Sigmoid colon (tissue), 6 donors: ENCODE measurements at regions not wholly inside any gene's neighbourhood (a gene's known extent, or its start where the extent isn't known, plus 50 kb on each side); places are given as distances from the start of the nearest gene placed in this dataset.

Experiments
- DNase-seq: peaks from one replicate; pipeline ENCODE4 v3.0.0-alpha.2; 2019
- H3K27ac ChIP-seq, 4 donors: fragments of 200-600 bp; sonication (generic); one replicate each; pipeline ENCODE4 v1.5.1; 2016 to 2019; ENCODE audit warnings: mild to moderate bottlenecking in 1 of 4
- H3K27me3 ChIP-seq, 3 donors: fragments of 200-600 bp; sonication (generic); one replicate each; pipeline ENCODE4 v1.5.1; 2019; ENCODE audit warnings: mild to moderate bottlenecking in 1 of 3
- H3K36me3 ChIP-seq, 4 donors: fragments of 200-600 bp; sonication (generic); one replicate each; pipeline ENCODE4 v1.5.1; 2016 to 2019
- H3K4me1 ChIP-seq, 4 donors: fragments of 200-600 bp; sonication (generic); one replicate each; pipeline ENCODE4 v1.5.1; 2017 to 2019
- H3K4me3 ChIP-seq, 4 donors: fragments of 200-600 bp; sonication (generic); one replicate each; pipeline ENCODE4 v1.5.1; 2017 to 2019; ENCODE audit warnings: mild to moderate bottlenecking in 2 of 4, moderate library complexity in 1 of 4
- H3K9me3 ChIP-seq, 4 donors: fragments of 200-600 bp in 3 of 4; sonication (generic) in 3 of 4; one replicate each; pipeline versions ENCODE4 v1.5.1 to v1.6.1; 2013 to 2019
- CTCF ChIP-seq, 4 experiments: fragments of 450-650 bp in 3 of 4; fragments of 200-600 bp in 1 of 4; IDR thresholded peaks; one replicate each; pipeline ENCODE4 v1.5.1; 2016 to 2019; ENCODE audit warnings: antibody characterized with exemption in 4 of 4, mild to moderate bottlenecking in 3 of 4, moderate library complexity in 2 of 4
- EP300 ChIP-seq, 4 donors: sonication (generic); formaldehyde crosslinking; IDR thresholded peaks; one replicate each; pipeline ENCODE4 v1.6.1; 2017; ENCODE audit warnings: antibody characterized with exemption in 4 of 4
- POLR2A ChIP-seq, 2 donors: fragments of 450-650 bp; IDR thresholded peaks; one replicate each; pipeline ENCODE4 v1.6.1; 2016; ENCODE audit warnings: antibody characterized with exemption in 2 of 2, mild to moderate bottlenecking in 2 of 2, moderate library complexity in 2 of 2
- POLR2AphosphoS5 ChIP-seq, 4 donors: sonication (generic); formaldehyde crosslinking; IDR thresholded peaks; one replicate each; pipeline ENCODE4 v1.6.1; 2017; ENCODE audit warnings: antibody characterized with exemption in 4 of 4
- WGBS, 2 donors: extraction: QIAGEN DNeasy Blood & Tissue Kit; methylation state at CpG; one replicate each; pipeline ENCODE4 v1.1.7; 2013; 5-methylcytosine and 5-hydroxymethylcytosine counted together
- intact Hi-C: fragments of 100-400 bp; cut with DNase I; formaldehyde crosslinking; loops from one replicate; pipeline ENCODE4 v1.15.1; 2023
- small RNA-seq, 3 donors: library from RNA; depleted of rRNA; stranded (forward); fragments of <200 nt; gene quantifications; one replicate each; pipeline ENCODE3, GENCODE V24; 2016
- donor health status: healthy with polysubstance abuse.
- donor health status: healthy.

- TF ChIP-seq POLR2AphosphoS5 (IDR thresholded peaks at IDR 0.05) (no peak), POLR2A (IDR thresholded peaks at IDR 0.05) (no peak), CTCF (IDR thresholded peaks at IDR 0.05) (no peak), EP300 (IDR thresholded peaks at IDR 0.05) (no peak)
- Histone ChIP-seq H3K27ac (no peak overlapping the region), H3K27me3 (no peaks in the 10 kb centered on the region), H3K4me1 (peaks cover 0 to 7% (median 0%) of the 10 kb centered on the region in 4 donors), H3K36me3 (no peaks in the 10 kb centered on the region), H3K9me3 (no peaks in the 10 kb centered on the region), H3K4me3 (no peak overlapping the region)
- DNase-seq, result no peak
- intact Hi-C loops, result no loop called here
- 41 to 58% methylated on average over 1 of the region's 1 CpG for WGBS, 2 donors
Measured at GRCh38 chr4:182192511-182193181, 50.6 kb upstream of the TENM3 start.

DNA sequence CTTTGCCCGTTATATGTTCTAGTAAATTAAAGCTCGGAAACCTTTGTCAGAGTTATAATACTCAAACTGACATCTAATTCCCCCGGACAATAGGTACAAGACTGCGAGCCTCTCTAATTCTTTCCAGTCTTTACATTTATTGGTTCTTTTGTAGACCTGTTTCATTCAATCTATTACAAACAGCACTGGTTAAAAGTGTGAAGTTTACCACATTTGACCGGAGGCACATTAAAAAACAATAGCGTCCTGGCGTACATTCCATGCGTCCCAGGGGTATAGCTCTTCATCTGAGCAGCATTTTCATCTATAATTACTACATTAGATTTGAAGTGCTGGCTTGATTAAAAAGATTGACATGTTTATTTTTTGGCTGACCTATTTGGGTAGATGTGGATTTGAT is 49.9 kb upstream of the TENM3 start:
- Histone ChIP-seq H3K27ac (no peak overlapping the region), H3K4me1 (peaks cover 0 to 3% (median 0%) of the 10 kb centered on the region in 4 donors), H3K27me3 (no peaks in the 10 kb centered on the region), H3K4me3 (no peak overlapping the region), H3K9me3 (no peaks in the 10 kb centered on the region), H3K36me3 (no peaks in the 10 kb centered on the region)
- WGBS, 2 donors, result 87 to 91% methylated on average over 8 of the region's 8 CpGs
- intact Hi-C loops, result no loop called here
- DNase-seq, result no peak
- TF ChIP-seq CTCF (IDR thresholded peaks at IDR 0.05) (no peak), EP300 (IDR thresholded peaks at IDR 0.05) (no peak)

Small RNA genes lying in the stretch of these regions (small RNA-seq; reads per million reads assigned to genes)
- gene AC018710.1, result 0 reads per million in 3 donors
- 0 reads per million in 3 donors for gene AC019235.1
- gene MIR1305, result 0 reads per million in 3 donors
- gene RF00571, result 0 reads per million in 3 donors
- 0 reads per million in 3 donors for gene RN7SKP13
- 0 to 0.07 (median 0.06) reads per million in 3 donors for gene RNA5SP173
- 0 to 0.07 (median 0) reads per million in 3 donors for gene RNU1-45P
